KOPT-K1 (cell line): ENCODE measurements at regions not wholly inside any gene's neighbourhood (a gene's known extent, or its start where the extent isn't known, plus 50 kb on each side); places are given as distances from the start of the nearest gene placed in this dataset.

ENCODE experiments used
- H3K27ac ChIP-seq: fragments of 200-600 bp; sonication (generic); 2 replicates; pipeline ENCODE4 v1.5.1; 2016; ENCODE audit warnings: antibody characterized with exemption, mild to moderate bottlenecking, low read depth, low read length; ENCODE audit not compliant: poor library complexity, severe bottlenecking
- H3K36me3 ChIP-seq: fragments of 200-600 bp; sonication (generic); 2 replicates; pipeline ENCODE4 v1.5.1; 2017; ENCODE audit warnings: antibody characterized with exemption, mild to moderate bottlenecking, low read length, moderate library complexity; ENCODE audit not compliant: insufficient read depth
- H3K9me3 ChIP-seq: fragments of 200-600 bp; sonication (generic); 2 replicates; pipeline ENCODE4 v1.5.1; 2017; ENCODE audit warnings: antibody characterized with exemption, low read length, mild to moderate bottlenecking; ENCODE audit not compliant: insufficient read depth, poor library complexity, severe bottlenecking

DNA sequence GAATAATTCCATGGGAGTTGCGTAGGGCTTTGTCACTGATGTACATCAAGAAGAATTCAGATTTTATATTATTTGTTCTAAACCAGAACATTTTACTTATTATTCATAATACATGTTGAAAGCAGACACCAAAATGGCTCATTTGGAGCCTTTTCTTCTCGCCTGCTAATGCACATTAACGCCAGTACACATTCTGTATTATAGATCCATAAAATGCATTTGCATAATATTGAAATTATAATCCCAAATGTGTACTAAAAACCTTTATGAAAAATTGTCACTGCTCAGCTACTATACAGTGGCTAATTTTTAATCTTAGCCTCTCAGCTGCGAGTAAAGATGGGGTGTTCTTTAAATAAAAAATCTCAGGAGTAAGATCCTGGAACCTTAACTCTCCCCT is 452.2 kb upstream of the HNRNPA3 start:
- H3K36me3 ChIP-seq = no peaks in the 10 kb centered on the region
- no peak overlapping the region for H3K27ac ChIP-seq
- H3K9me3 ChIP-seq = no peaks in the 10 kb centered on the region

DNA sequence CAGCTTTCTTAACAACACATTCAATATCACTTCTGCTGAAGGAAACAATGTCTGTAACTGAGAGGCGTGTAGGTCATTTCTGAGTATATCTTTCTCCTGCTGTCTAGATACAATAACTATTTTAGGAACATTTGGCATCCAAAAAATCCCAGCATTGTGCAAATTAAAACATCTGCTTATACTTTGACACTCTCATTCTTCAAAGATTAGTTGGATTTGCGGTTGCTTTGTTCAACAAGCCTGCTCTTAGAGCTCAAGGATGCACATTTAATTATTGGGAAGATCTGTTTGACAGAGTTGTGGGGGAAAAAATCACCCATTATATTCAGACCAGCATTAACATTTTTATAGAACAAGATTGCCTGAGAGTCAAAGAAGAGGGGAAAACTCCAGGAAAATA is 449.5 kb upstream of the HNRNPA3 start:
- Histone ChIP-seq H3K36me3 (no peaks in the 10 kb centered on the region), H3K27ac (no peak overlapping the region), H3K9me3 (no peaks in the 10 kb centered on the region)

DNA sequence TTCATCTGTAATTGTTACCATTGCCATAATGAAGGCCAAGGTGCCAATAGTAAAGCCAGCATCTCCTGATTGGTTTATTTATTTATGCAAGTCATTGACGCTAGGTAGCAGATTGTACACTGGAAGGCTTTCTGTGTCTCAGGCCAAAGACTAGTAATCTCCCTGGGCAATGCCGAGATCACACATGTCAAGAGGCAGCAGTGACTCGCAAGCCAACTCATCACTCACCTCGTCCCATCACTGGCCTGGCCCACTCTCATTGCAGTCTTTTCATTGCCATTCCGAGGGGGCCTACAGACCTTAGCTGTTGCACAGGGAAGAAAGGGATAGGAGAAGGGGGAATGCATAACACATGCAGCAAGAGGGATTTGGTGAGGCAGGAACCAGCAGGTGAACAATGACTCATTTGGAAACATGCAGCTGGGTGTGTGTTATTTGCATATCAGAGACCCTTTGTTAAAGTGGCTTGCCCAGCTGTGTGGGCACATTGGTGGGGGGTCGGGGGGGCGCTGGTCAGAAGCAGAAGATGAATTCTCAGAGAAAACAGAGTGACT is 448.7 kb upstream of the HNRNPA3 start:
- Histone ChIP-seq H3K9me3 (no peaks in the 10 kb centered on the region), H3K27ac (no peak overlapping the region), H3K36me3 (no peaks in the 10 kb centered on the region)

DNA sequence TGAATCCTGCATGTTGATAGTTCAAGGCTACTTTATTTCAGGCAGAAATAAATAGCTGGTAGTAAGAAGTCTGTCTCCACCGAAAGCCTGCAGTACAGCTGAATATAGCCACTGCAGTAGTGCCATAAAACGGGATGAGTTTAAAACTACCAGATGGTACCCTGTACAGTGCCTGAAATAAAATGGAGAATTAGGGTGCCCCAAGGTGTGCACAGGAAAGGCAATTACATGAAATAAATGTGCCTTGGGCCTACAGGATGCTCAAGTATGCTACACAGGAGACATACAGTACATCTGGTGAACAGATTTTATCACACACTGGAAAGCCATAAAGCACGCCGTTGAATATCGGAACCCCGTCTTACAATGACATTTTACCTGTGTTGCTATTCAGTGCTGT is 447.7 kb upstream of the HNRNPA3 start:
- Histone ChIP-seq H3K9me3 (no peaks in the 10 kb centered on the region), H3K27ac (no peak overlapping the region), H3K36me3 (no peaks in the 10 kb centered on the region)

DNA sequence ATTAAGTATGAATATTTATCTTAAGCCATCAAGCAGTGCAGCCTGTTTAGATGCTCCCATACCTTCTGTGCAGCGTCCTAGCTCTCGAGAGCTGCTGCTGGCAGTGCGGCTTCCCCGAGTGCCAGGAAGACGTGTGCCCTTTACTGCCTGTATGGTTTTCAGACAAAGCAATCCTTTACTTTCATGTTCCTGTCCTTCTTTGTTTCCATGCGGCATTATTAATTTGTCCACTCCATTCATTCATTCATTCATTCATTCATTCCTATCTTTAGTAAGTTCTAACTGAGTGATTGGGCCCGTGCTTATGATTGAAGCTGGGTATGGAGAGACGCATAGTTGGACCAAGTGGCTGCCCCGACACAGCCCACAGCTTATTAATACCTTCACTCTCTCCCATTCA is 446.6 kb upstream of the HNRNPA3 start:
- Histone ChIP-seq H3K27ac (no peak overlapping the region), H3K36me3 (no peaks in the 10 kb centered on the region), H3K9me3 (no peaks in the 10 kb centered on the region)

DNA sequence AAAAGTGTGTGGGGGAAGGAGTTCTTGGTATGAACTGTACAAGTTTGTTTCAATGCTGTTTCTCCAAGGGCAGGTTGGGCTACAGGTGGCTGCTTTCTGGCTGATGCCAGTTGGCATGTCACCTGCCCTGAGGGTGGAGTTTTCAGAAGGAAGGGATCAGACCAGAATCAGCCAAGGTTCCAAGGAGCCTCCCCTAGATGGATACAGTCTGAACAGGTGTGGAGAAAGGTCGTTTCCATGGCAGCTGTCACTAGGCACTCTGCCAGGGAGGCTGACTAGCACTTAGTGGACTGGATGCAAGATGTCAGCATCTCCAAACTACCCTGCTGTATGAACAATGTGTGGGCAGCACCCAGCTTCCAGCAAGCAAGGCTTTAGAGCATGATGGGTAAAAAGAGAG is 444.4 kb upstream of the HNRNPA3 start:
- Histone ChIP-seq H3K36me3 (no peaks in the 10 kb centered on the region), H3K27ac (no peak overlapping the region), H3K9me3 (peaks cover 7% of the 10 kb centered on the region)

DNA sequence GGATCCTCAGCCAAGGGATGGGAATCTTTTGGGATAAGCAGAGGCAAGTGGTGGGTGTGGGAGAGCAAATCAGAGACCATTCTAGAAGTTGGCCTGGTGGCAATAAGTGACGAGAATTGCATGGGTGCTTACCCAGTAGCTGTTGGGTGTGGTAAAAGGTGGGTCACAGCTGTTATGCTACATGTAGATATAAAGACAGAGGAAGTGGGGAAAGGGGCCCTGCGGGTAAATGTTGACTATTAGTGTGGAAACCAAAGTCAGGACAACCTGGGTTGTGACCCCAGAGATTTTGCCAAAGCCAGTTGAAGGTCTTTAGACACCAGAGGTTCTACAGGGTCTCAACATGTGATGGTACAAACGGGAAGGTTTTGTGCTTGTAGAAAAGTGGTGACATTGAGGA is 443.6 kb upstream of the HNRNPA3 start:
- H3K36me3 ChIP-seq = no peaks in the 10 kb centered on the region
- H3K9me3 ChIP-seq = peaks cover 15% of the 10 kb centered on the region
- H3K27ac ChIP-seq = no peak overlapping the region

DNA sequence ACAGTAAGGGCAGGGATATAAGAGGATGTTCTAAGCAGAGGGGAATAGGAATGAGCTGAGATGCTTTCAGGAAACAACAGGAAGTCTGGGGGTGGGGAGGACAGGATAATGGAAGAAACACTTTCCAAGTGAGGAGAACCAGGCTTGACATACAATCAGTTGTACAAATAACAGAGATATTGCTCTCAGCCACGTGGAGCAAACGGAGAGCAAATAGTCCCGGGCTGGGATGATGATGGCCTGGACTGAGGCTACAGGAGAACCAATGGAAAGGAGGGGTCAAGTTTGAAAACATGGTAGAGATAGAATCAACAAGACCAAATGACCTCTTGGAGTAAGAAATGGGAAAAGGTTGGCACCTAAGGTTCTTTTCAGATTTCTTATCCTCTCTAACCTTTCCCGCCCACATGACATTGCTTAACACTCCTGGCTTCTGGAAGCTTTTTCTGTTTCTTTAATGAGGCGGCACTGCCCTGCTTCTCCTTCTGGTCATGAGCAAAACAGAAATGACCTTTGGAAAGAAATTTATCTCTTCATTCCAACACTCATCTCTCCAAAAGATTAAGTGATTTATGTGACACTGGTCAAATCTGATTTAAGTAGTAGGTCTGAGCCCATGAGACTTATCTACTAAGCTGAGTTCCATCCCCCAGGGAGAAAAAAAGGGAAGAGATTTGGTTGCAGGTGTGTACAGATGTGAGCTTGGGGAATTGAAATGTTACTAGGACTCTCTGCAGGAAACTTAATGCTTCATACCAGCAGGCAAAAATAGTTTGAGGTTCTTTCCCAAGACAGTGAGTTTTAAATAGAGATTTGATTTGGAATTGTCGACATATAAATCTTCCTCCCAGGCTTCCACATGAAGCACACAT is 442.9 kb upstream of the HNRNPA3 start:
- Histone ChIP-seq H3K27ac (no peak overlapping the region), H3K9me3 (peaks cover 23% of the 10 kb centered on the region), H3K36me3 (no peaks in the 10 kb centered on the region)

DNA sequence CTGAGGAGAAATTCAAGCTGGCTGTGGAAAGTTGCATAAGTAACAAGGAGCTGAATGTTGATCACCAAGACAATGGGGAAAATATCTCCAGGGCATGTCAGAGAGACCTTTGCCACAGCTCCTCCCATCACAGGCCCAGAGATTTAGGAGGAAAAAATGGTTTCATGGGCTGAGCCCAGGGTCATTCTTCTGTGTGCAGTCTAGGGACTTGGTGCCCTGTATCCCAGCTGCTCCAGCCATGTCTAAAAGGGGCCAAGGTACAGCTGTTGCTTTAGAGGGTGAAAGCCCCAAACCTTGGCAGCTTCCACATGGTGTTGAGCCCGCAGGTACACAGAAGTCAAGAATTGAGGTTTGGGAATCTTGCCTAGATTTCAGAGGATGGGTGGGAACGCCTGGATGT is 439.8 kb upstream of the HNRNPA3 start:
- peaks cover 25% of the 10 kb centered on the region for H3K9me3 ChIP-seq
- H3K36me3 ChIP-seq = no peaks in the 10 kb centered on the region

DNA sequence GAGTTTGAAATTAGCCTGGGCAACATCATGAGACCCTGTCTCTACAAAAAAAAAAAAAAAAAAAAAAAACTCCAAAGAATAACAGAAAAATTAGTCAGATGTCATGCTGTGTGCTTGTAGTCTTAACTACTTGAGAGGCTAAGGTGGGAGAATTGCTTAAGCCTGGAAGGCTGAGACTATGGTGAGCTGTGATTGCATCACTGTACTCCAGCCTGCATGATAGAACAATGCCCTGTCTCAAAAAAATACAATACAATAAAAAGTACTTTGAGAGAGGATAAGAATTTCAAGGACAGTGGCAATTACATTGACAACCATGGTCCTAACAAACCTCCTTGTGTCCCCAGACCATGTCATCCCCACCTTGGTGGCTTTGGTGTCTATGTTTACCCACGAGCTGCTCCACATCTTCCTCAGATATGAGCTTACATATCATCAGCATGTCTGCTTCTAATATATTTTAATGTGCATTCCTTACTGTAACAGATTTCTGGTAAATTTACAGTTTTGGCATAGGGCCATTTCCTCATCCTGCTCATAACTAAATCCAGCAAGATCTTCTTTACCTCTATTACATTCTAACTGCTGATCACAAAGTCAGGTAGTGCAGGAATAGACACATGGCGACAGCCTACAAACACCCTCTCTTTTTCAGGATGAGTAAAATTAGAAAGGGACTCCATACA is 437.7 kb upstream of the HNRNPA3 start:
- Histone ChIP-seq H3K36me3 (no peaks in the 10 kb centered on the region), H3K27ac (no peak overlapping the region), H3K9me3 (peaks cover 25% of the 10 kb centered on the region)

More for the DNA sequence above, 439.8 kb upstream of the HNRNPA3 start:
- H3K27ac ChIP-seq = no peak overlapping the region

DNA sequence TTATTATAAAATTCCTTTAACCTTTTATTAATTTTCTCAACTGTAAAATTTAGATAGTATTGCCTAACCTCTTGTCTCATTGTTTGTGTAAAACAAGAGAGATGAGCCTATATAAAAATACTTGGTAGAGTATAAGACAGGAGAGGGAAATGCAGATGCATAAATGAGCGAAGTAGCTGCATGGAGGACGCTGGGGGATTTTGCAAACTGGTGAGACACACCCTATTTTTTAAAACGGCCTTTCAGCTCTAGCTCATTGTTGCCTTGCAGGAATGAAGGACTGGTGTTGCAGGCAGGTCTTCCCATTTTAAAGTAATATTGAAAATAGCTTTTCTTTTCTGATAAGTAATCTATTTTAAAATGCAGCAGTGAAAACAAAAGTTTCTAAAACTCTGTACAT is 435.3 kb upstream of the HNRNPA3 start:
- no peak overlapping the region for H3K27ac ChIP-seq
- H3K36me3 ChIP-seq = no peaks in the 10 kb centered on the region
- H3K9me3 ChIP-seq = peaks cover 30% of the 10 kb centered on the region

DNA sequence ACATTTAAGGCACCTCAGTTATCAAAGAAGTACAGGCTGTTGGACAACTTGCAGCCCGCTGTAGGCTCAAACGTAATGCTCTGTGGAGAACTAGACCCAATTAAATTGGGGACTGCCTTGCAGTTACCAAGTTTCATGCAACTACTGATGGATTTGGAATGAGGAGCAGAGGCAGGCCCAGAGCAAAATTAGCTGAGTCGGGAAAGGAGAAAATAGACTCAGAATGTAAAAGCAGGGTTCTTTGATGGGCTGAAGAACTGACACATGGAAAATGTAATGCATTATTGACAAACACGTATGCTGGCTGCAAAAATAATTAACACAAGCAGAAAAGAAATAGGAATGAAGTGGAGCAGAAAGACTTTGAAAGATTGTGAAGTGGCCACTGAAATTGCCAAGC is 432.7 kb upstream of the HNRNPA3 start:
- peaks cover 6% of the 10 kb centered on the region for H3K9me3 ChIP-seq
- H3K36me3 ChIP-seq = no peaks in the 10 kb centered on the region
- H3K27ac ChIP-seq = no peak overlapping the region

DNA sequence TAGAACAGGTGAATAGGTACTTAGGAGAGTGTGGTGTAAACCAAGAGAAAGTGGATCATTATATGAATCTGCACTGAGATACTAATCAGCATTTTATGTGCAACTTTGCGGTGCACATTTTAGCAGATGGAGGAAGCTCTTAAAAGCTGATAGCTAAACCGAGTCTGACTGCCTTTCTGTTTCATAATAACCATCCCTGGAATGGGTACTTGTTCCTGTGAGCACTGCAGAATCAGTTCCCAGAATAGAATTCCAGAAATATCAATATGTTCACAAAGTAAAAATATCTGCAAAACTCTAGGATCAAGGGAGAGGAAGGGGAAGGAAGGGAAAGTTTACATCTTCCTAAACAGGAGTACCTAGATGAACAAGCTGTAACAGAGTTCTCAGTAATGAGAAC is 432.2 kb upstream of the HNRNPA3 start:
- no peaks in the 10 kb centered on the region for H3K36me3 ChIP-seq
- peaks cover 6% of the 10 kb centered on the region for H3K9me3 ChIP-seq
- H3K27ac ChIP-seq = no peak overlapping the region

DNA sequence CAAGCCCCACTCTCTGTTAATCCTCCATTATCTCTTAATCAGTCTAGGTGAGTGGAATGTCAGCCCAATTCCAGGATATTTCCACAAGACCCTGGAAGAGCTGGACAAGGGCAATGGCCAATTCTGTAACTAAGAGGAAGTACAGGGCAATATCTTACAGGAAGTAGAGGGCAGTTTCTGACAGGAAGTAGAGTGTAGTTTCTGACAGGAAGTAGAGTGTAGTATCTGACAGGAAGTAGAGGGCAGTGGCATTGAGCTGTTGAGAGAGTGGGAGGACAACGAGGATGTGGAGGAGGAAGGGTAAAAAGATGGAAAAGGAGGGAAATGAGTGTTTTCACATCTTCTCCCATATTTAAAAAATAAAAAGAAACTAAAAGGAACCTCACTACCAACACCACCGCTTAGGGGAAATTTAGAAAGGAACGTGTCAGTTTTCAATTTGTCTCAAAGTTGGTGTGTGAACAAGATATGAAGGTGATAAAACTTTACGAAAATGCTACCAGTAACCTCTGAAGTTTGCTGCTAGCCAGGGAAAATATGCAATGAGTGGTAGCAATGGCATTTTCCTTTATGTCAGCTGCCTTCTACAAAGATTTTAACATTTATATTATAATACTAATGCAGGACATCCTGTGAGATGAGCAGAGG is 430.9 kb upstream of the HNRNPA3 start:
- peaks cover 6% of the 10 kb centered on the region for H3K9me3 ChIP-seq
- no peak overlapping the region for H3K27ac ChIP-seq
- no peaks in the 10 kb centered on the region for H3K36me3 ChIP-seq

DNA sequence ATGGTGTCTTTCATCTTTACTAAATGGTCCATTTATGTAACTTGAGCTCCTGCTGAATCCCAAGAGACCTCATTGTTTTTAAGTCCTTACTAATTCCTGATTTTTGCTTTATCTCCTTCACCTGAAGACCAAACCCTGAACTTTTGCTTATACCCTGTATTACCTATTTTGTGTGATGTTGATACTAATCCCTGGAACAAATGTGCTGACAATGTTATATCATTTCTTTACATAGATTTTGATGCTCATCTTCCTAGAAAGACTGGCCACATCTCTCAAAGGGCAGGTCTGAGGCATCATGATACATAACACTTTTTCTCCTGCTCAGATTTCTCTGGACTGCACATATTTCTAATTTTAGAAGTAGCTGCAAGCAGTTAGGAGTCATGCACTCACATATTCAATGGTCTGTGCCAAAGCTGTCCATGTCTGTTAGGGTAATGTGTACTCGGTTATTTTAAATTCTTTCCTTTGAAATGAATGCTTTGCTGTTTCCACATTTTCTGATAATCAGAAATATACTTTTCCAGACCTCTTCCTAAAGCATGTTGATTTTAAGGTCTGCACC is 427.9 kb upstream of the HNRNPA3 start:
- no peaks in the 10 kb centered on the region for H3K36me3 ChIP-seq
- no peak overlapping the region for H3K27ac ChIP-seq
- H3K9me3 ChIP-seq = peaks cover 6% of the 10 kb centered on the region
